ENCODE measurements at regions not wholly inside any gene's neighbourhood (a gene's known extent, or its start where the extent isn't known, plus 50 kb on each side); places are given as distances from the start of the nearest gene placed in this dataset.

GRCh38 chr18:60259052-60259681 is 113.4 kb downstream of the MC4R start:
- Histone ChIP-seq H3K27me3 (no peaks in the 10 kb centered on the region), H3K4me3 (no peak overlapping the region), H3K27ac (no peak overlapping the region), H3K36me3 (replicated peaks in 1 of 2) (no peaks in the 10 kb centered on the region), H3K4me1 (replicated peaks in 1 of 2) (no peaks in the 10 kb centered on the region), H3K9me3 (replicated peaks in 1 of 3) (no peaks in the 10 kb centered on the region)
- no peak for DNase-seq
- intact Hi-C loops (cut with DNase I), result no loop called here
- TF ChIP-seq POLR2A (IDR thresholded peaks at IDR 0.05) (no peak), CTCF (IDR thresholded peaks at IDR 0.05) (no peak)
- 68 to 76% (median 73%) methylated on average over 6 of the region's 6 CpGs for WGBS, 4 donors

- 89 to 96% (median 91%) methylated on average over 8 of the region's 8 CpGs for WGBS, 4 donors
- Histone ChIP-seq H3K27me3 (no peaks in the 10 kb centered on the region), H3K36me3 (replicated peaks in 1 of 2) (no peaks in the 10 kb centered on the region), H3K4me3 (no peak overlapping the region), H3K4me1 (replicated peaks in 1 of 2) (no peaks in the 10 kb centered on the region), H3K27ac (no peak overlapping the region), H3K9me3 (replicated peaks in 1 of 3) (no peaks in the 10 kb centered on the region)
- intact Hi-C loops (cut with DNase I), result no loop called here
- TF ChIP-seq CTCF (IDR thresholded peaks at IDR 0.05) (no peak), POLR2A (IDR thresholded peaks at IDR 0.05) (no peak)
- DNase-seq, result no peak
Measured at GRCh38 chr18:60249388-60249787, 123.2 kb downstream of the MC4R start.

- DNase-seq, result no peak
- no peaks in the 10 kb centered on the region for H3K9me3 ChIP-seq (replicated peaks in 1 of 3)
- no peak overlapping the region for H3K4me3 ChIP-seq
- H3K36me3 ChIP-seq (replicated peaks in 1 of 2), result no peaks in the 10 kb centered on the region
- H3K4me1 ChIP-seq (replicated peaks in 1 of 2), result no peaks in the 10 kb centered on the region
- H3K27me3 ChIP-seq, result no peaks in the 10 kb centered on the region
- intact Hi-C loops (cut with DNase I), result no loop called here
- WGBS, 4 donors, result 75 to 85% (median 80%) methylated on average over 2 of the region's 2 CpGs
- TF ChIP-seq CTCF (IDR thresholded peaks at IDR 0.05) (no peak), POLR2A (IDR thresholded peaks at IDR 0.05) (no peak)
- H3K27ac ChIP-seq, result no peak overlapping the region
Measured at GRCh38 chr18:60248336-60249330, 123.9 kb downstream of the MC4R start.

- H3K4me1 ChIP-seq (replicated peaks in 1 of 2), result no peaks in the 10 kb centered on the region
- no peaks in the 10 kb centered on the region for H3K9me3 ChIP-seq (replicated peaks in 1 of 3)
- no peak overlapping the region for H3K4me3 ChIP-seq
- TF ChIP-seq CTCF (IDR thresholded peaks at IDR 0.05) (no peak), POLR2A (IDR thresholded peaks at IDR 0.05) (no peak)
- 45 to 59% (median 53%) methylated on average over 3 of the region's 3 CpGs for WGBS, 4 donors
- H3K27me3 ChIP-seq, result no peaks in the 10 kb centered on the region
- intact Hi-C loops (cut with DNase I), result no loop called here
- H3K36me3 ChIP-seq (replicated peaks in 1 of 2), result no peaks in the 10 kb centered on the region
- H3K27ac ChIP-seq, result no peak overlapping the region
- DNase-seq, result no peak
Measured at GRCh38 chr18:60247103-60247502, 125.5 kb downstream of the MC4R start.

All from adrenal gland (tissue), 9 donors.